Kidney tubule cell (primary cell): ENCODE measurements at regions not wholly inside any gene's neighbourhood (a gene's known extent, or its start where the extent isn't known, plus 50 kb on each side); places are given as distances from the start of the nearest gene placed in this dataset.
"Not testable (repeated sequence)": the region's sequence is repeated elsewhere in the genome, so short reads cannot be mapped to it uniquely, and the experiment has no call there.

Experiments
- DNase-seq: peaks from one replicate; pipeline ENCODE4 v3.0.0-alpha.2; 2018; ENCODE audit warnings: low spot score

GRCh38 chr18:10120622-10121021, 206.8 kb downstream of the VAPA start:
- DNase-seq: no peak

GRCh38 chr18:10121028-10121427, 207.2 kb downstream of the VAPA start:
- no peak for DNase-seq

- peak; percentile 11 for DNase-seq
Observed at GRCh38 chr18:10121786-10122515, 208.1 kb downstream of the VAPA start.

GRCh38 chr18:10122988-10123950, 209.5 kb downstream of the VAPA start:
- no peak for DNase-seq

- DNase-seq: no peak
Observed at GRCh38 chr18:10124071-10124470, 210.3 kb downstream of the VAPA start.

- DNase-seq: no peak
Observed at GRCh38 chr18:10124557-10124956, 210.7 kb downstream of the VAPA start.

- DNase-seq: no peak
Observed at GRCh38 chr18:10124967-10125366, 211.2 kb downstream of the VAPA start.

GRCh38 chr18:10127729-10128128, 213.9 kb downstream of the VAPA start:
- no peak for DNase-seq

GRCh38 chr18:10128921-10129501, 215.2 kb downstream of the VAPA start:
- no peak for DNase-seq

GRCh38 chr18:10130606-10131005, 216.8 kb downstream of the VAPA start:
- DNase-seq: no peak

GRCh38 chr18:10131081-10131459, 217.3 kb downstream of the VAPA start:
- DNase-seq: no peak

GRCh38 chr18:10131460-10132395, 217.9 kb downstream of the VAPA start:
- DNase-seq: peak; percentile 5

- DNase-seq: no peak
Observed at GRCh38 chr18:10133516-10133915, 219.7 kb downstream of the VAPA start.

GRCh38 chr18:10134204-10134603, 220.4 kb downstream of the VAPA start:
- DNase-seq: no peak

GRCh38 chr18:10134749-10135148, 220.9 kb downstream of the VAPA start:
- not testable (repeated sequence) for DNase-seq

- no peak for DNase-seq
Observed at GRCh38 chr18:10135302-10135926, 221.6 kb downstream of the VAPA start.

- no peak for DNase-seq
Observed at GRCh38 chr18:10138719-10139118, 224.9 kb downstream of the VAPA start.

GRCh38 chr18:10139783-10140410, 226.1 kb downstream of the VAPA start:
- peak; percentile 18 for DNase-seq

GRCh38 chr18:10140461-10141282, 226.9 kb downstream of the VAPA start:
- peak; percentile 70 for DNase-seq

GRCh38 chr18:10141559-10141958, 227.7 kb downstream of the VAPA start:
- DNase-seq: no peak
